NCI-H2227 treated with DMSO at 0.1 percent for 48 hours (cell line): ENCODE measurements at regions not wholly inside any gene's neighbourhood (a gene's known extent, or its start where the extent isn't known, plus 50 kb on each side); places are given as distances from the start of the nearest gene placed in this dataset.
"Not testable (repeated sequence)": the region's sequence is repeated elsewhere in the genome, so short reads cannot be mapped to it uniquely, and the experiment has no call there.

Source experiments
- DNase-seq: peaks from one replicate; lab custom pipeline; 2025; lab: John Stamatoyannopoulos, UW

DNA sequence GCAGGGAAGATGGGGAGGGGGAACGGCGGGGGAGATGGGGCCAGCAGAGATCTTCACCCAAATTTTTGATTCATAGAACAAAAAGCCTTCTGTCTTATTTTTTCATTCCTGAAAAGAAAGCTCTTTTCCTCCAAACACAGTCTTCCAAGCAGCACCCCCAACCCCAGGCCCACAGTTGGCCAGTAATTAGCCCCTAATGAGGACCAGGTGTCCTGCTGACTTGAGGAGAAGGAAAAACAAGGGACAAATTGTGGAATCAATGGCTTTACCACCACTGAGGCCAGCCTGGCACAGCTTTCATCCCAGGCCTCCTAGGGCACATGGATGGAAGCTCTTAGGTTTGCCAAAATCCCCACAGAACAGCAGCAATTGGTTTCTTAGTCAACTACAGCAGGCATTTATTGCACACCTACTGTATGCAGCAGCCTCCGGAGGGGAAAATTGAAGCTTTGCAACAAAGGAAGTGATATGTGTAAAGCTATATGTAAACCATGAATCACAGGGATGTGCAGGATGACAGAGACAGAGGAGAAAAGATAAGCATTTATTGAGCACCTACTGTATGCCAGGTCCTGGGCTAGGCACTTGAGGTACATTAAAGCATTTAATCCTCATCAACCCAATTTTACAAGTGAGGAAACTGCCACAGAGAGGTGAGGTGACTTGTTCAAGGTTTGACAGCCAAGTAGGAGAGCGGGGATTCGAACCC is 199.5 kb downstream of the TBC1D2B start:
- no peak for DNase-seq

DNA sequence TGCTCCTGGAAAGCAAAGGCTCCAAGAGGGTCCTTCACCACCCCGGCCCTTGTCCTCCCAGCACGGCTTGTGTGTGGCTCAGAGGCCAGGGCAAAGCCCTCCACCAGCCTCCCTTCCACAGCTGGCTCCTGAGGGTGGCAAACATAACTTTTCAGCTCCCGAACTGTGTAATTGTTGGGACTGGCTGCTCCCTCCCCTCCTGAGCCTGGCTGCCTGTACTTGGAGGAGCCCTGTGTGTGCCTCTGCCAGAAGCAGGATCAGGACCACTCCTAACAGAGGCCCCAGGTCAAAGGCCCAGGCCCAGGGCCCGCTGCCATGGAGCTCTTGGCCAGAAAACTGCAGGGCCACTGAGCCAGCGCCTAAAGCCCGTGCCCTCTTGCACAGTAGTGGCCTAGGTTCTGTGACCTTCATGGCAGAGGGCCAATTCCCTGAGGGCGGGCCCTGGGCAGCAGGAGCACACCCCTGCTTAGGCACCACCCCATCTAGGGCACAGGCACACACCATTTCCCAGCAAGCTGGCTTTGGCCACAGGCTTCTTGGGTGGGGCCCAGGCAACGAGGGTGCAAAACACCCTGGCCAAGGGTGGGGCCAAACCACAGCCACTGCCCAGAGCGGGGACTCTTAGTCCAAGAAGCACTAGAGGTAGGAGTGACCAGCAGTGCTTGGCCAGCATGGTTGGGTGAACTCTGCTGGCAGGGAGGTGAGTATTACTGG is 201.2 kb downstream of the TBC1D2B start:
- not testable (repeated sequence) for DNase-seq

DNA sequence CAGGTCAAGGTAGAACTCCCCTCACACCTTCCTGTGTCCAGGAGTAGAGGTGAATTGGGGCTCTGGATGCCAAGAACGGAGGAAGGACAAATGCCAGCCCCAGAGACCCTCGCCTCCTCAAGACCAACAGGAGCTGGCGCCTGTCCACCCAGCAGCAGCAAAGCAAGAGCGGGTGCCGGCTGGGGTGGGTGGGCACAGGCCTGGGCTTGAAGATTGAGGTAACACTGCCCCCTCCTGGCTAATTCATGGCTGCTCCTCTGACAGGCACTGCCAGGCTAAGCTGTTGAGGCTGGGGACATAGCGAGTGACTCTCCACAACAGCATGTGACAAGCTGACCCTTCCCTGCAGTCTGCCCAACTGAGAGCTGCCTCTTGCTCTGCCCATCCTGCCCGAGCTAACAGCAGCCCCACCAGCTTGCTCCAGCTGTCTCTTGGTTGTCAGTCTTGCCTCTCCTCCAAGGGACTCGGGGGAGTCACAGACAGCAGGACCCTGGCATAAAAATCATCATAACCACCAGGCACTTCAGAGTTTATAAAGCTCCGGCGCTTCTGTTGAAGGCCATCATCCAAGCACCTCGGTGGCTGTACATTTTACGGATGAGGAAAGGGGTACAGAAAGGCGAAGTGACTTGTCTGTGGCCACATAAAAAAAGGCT is 202.3 kb downstream of the TBC1D2B start:
- DNase-seq, result peak; percentile 51

DNA sequence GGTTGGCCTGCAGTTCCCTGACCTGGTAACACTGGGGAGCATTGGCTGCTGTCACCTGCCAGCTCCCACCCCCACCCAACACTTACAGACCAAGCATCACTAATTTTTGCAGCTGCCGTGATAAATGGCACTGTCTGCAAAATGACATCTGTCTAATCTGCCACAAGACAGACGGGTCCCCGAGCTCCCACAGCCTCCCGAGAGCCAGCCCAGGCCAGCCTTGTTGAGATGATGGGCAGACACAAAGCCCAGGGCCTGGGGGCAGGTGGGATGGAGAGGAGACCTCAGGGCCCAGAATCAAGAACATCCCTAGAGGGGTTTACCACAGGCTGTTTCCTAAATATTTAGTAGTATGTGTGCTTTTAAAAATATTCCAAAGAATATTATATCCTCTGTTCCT is 203.4 kb downstream of the TBC1D2B start:
- DNase-seq, result no peak

DNA sequence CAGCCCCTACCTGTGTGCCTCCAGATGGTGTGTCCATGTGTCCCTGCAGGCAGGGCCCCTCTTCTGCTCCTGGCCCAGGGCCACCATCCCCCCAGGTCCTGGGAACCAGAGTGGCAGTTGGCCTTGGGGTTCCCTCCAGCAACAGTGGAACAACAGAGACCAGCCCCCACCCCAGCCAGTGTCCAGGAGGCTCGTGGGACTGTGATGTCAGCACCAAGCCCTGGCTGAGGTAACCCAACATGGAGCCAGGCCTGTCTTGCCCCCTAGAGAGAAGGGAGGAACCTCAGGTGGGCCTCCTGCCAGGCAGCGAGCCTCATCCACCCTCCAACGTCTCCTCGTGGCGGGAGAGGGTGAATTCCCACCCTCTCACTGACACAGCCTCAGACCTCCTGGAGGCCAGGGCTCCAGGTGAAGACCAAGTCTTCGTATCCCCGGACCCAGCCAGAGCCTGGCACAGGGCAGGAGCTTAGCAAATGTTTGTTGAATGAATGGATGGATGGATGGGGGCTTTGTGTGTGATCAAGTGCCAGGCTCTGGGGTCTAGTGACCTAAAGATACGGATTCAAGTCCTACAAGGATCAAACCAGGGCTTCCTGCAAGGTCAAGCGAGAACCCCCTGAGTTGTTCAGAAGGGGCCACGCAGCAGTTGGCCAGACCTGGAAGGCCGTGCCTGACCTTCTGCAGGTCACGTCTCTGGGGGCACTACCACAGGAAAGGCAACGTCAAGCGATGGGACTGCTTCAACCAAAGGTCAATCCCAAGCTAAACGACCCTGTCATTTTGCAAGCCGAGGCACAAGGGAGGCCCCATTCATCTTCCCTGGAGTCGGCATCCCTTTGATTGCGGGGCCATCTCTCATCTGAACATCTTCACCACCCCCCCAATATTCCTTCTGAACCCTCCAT is 204.7 kb downstream of the TBC1D2B start:
- DNase-seq, result not testable (repeated sequence)

DNA sequence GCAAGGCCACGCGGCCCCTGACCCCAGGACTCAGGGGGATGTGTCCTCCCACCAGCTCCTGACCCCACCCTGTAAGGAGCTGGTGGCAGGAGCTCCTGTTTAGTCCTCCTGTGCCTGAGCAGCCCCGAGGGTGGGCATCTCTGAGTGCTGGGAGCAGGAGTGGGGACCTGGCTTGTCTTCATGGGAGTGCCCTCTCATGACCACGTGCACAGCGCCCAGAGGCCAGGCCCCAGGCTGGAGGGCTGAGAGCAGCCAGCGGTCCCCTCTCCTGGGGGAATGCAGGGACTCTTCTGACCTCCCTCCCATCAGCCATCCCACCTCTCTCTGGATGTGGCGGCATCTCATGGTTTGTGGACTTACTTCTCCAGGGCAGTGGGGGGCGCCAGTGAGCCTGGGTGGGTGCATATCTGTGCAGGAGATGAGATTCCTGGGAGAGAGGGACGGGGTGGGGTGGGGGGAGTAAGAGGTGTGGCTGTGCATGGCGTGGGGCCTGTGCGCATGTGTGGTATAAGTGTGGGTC is 205.6 kb downstream of the TBC1D2B start:
- no peak for DNase-seq

DNA sequence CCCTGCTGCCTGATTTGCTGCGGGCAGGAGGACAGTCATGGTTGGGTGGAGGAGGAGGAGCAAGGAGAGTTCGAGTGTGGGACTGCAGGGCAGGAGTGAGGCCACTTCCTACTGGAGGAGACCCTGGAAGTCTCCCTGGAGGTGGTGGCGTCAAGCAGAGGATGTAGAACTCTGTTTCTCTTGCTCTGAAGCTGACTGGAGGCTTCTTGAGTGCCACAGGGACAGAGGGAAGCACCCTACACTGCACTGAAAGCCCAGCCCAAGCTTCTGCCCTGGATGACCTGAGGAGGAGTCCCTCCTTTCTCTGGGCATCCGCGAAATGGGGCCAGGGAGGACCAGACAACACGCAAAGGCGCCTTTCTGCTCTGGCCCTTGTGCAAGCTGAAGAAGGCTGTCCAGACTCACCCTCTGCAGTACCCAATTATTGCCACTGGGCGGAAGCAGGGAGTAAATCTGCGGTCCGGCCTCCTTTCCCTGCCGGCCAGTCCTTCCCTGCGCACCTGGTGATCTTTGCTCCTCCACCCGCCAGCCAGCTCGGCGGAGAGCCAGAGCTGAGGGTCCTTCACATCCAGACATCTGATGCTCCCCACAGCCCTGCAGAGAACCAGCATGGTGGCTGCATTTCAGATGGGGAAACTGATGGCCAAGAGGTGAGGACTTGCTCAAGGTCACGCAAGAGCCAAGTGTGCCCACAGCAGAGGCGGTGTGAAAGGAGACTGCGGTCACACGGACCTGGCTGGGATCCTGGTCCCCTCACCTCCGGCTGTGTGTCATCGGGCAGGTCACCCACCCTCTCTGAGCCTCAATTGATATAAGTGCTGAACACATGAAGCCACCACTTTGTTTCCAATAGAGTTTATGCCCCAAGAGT is 207.1 kb downstream of the TBC1D2B start:
- DNase-seq, result peak; percentile 22

DNA sequence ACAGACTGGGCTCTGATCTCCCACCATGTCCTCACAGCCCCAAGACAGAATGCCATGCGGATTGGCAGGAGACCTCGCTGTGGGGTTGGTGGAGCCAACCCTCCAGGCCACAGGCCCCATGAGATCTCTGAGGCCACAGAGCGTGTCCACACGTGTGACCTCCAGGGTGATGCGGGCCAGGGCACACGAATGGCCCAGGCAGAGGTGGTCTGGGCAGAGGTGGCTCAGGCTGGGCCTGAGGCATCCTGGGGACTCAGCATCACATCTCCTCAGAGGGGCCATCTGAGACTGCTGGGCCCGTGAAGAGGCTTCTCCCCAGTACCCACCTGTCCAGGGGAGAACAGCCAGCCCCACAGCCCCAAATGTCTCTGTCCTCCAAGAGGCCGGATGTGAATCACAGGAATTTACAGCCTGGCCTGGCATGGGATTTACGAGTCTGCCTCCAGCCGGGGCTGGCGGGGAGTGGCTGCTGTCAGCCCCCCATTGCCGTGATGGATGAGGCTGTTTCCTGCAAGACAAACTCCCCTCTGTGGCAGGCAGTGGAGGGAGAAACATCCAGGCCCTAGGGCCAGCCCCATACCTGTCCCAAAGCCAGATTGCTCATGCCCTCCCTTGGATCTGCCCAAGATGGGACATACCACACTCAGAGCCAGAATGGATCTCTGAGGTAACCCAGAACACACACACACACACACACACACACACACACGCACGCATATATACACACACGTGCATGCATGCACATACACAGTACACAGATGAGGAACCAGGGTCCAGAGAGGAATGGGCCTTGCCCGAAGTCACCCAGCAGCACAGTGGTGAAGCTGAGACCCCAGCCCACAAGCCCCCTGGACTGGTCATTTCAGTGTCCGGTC is 208.3 kb downstream of the TBC1D2B start:
- no peak for DNase-seq

DNA sequence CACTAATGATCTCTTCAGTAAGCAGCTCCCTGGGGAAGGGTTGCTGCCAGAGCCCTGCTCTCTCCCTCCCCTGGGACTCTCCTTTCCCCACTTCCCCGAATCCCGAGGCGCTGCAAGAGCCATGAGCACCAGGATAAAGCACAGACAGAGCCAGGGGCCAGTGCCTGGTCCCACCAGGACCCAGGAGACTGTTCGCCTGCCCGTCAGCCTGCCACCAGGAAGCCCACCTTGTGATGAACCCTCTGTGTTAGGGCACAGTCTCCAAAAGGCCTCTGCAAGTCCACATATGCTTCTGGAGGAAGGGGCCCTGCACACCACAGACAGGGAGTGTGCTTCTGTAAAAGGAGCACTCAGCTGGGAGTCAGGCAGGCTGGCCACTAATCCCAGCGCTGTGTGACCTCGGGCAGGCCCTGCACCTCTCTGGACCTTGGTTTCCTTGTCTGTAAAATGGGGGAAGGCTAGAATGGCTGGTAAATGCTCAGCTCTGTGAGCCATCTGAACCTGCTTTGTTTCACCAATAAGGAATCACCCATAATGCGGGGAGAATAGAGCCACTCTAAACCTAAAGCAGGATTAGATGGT is 209.4 kb downstream of the TBC1D2B start:
- not testable (repeated sequence) for DNase-seq

DNA sequence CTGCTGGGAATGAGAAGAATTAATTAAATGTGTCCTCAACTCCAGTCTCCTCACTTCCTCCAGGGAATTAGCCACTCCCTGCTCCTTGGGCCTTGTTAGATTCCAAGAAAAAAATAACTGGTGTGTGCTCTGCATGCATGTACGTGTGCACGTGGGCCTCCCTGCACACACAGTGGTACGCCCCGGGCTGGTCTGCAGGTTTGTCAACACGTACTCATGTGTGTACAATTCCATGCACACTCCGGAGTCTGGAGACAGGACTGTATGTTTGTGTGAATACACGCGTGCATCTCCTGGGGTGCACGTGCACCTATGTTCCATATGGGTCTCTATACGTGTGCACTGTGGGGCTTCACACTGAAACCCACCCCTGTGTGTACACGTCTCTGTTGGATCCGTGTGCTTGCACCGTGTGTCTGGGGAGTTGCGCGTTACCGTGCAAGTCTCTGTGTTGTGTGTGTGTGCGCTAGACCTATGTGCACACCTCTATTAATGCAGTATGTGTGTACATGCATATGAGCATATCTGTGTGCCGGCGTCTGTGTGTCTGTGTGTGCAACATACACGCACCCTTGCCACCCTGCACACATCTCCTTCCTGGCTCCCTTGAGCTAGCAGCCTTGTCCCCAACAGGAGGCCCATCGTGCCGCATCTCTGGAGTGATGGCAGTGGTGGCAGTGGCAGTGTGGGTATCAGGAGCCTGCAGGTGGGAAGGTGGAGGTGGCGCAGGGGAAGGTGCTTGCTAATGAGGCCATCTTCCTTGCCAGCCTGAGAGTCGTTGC is 210.1 kb downstream of the TBC1D2B start:
- no peak for DNase-seq

DNA sequence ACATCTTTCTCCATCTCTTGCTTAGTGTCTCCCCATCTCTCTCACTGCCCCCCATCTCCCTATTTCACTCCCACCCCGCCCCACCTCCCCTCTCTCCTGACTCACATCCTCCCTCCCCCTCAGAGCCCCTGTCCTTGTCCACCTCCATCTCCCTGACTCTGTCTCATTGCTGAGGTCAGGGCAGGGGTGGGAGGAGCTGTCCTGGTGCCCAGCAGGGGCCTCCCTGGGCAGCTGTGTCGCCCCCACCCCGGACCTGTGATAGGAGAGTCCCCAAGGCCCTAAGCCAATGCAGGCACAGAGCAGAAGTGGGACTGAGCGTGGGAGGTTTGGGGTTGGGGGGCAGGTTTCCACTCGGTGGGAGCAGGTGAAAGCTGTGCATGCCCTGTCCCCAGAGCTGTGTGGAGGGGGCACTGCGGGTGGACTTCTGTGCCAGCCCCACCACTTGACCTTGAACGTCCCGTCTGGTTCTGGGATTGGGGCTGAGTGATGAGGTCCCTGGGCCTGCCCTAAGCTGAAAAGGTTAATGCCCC is 210.8 kb downstream of the TBC1D2B start:
- DNase-seq, result no peak

DNA sequence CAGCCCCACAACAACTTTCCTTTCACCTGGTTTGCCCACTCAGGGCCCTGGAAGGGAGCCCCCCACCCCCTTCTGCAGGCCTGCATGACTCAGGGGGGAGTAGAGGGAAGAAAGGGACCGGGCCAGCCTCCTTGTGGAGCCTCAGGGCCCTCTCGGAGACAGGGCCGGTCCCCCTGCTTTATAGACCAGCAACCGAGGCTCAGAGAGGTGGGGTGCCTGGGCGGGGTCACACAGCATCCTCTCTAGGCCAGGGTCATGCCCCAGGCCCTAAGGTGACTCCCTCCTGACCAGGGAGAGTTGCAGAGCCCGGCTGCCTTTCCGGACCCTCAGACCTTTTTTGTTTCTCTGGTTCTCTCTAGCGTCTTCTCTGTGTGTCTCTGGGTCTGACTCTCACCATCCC is 211.3 kb downstream of the TBC1D2B start:
- DNase-seq, result no peak

DNA sequence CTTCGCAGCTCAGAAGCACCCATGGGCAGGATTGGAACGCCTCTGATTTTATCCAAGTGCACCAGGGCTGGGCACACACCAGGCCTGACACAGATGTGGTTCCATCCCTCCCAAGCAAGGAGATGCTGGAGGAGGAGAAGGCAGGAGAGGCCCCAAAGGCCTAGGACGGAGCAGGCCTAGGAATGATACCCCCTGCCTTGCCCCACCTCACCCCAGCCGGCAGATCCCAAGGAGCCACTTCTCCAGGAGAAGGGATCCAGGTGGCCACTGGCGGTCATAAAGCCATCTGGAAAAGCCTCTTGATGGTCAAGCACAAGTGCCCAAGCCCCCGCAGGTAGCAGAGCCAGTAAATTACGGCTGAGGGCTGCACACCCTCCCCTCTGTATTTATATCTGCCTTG is 211.8 kb downstream of the TBC1D2B start:
- DNase-seq, result no peak

DNA sequence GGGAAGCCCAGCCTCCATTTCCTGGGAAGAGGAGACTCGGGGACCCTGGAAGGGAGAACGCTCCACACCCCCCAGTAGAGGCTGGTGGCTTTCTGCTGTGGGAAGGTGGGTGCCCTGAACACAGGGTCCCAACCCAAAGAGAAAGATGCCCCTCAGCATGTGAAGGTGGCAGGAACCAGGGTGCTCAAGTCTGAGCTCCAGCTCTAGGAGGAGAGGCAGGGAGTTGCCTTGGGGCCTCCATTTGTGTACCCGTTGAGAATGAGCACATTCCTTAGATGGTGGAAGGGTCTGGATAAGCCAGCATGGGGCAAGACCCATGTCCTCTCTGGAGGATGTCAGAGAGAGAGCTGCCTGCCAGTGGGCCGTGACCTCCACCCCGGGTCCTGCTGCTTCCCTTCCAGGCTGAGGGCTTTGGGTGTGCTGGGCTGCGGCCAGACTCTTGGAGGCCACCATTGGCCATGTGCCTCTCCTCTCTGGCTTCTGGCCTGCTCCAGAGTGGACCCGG is 212.4 kb downstream of the TBC1D2B start:
- no peak for DNase-seq

DNA sequence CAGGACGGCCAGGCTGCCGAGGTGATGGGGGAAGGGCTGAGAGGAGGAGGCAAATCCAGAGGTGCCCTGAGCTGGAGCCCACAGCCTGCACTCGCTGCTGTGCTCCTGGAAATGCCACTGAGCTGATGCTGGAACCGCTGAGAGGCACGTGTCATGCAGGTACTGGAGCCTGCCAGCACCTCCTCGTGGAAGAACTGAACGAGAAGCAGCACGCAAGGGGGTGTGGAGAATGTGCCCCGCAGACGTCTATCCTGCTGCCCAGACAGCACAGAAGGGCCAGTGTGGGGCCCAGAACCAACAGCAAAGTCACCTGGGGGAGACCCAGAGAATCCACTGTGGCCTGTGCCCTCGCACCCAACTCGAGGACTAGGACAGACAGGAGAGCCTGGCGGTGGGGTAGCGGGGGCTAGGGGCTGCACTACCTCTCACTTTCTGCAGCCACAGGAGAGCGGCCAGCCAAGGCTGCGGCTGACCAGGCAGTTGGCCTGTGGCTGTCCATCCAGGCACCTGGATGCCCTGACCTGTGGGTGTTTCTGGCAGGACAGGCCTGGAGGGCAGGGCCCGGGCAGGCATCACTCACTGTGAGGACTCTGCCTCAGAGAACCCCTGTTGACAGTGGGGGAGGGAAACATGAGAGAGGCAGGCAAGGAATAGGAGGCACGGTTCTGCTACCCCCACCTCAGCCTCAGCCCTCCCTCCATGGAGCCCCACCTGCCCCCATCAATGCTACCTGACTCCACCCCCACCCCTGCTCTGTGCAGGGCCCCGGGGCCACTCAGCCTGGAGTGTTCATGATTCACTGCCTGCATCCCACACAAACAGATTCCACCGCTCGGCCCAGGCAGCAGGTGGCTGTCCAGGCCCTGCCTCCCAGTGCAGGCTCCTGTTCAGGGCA is 213.1 kb downstream of the TBC1D2B start:
- no peak for DNase-seq

DNA sequence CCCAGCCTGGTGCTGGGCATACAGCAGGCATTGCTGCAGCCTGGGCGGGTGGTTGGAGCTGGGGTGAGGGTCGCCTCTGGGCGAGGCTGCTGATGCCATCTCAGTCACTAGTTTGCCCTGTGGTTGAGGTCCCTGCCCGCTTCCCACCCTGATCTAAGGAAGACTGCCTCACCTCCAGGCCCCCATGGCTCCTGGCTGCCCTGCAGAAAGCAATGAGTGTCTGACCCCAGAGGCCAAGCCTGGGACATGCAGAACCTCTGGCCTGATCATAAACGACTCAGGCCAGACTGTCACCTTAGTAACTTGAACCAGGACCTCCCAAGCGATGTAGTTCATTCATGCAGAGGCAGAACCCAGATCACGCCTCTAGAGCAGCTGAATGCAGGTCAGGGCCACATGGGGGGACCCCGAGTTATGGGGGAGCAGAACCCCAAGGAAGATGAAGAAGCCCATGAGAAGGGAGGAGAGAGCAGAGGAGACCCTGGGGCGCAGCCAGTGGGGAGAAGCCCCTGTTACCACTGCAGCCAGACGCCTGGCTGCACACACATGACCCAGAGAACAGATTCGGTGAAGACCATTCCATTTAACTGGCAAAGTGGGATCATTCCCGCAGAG is 213.9 kb downstream of the TBC1D2B start:
- DNase-seq, result no peak

DNA sequence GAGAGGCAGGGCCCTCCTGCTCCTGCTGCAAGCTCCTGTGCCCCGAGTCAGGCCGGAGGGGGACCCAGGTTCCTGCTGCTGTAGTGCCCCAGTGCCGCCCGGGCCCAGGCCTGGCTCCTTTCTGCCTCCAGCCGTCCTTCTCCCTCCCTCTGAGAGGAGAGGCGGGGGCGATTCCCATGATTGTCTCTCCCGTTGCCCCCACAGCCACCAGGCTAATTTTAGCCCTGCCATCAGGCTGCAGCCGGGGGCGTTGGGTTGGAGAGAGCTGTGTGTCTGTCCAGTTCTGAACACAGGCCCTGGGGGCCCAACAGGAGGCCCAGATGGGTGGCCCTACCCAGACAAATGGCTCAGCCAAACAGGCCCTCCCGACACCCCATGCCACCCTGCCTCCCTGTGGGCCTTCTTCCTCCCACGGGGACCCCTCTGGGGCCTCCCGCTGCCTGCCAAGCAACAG is 214.8 kb downstream of the TBC1D2B start:
- no peak for DNase-seq
